ENCODE measurements at regions not wholly inside any gene's neighbourhood (a gene's known extent, or its start where the extent isn't known, plus 50 kb on each side); places are given as distances from the start of the nearest gene placed in this dataset.

GRCh38 chr3:66785191-66785909 lies 212.8 kb upstream of the KBTBD8 start:
- TF ChIP-seq CTCF (conservative IDR thresholded peaks at IDR 0.05; ENCODE audit: low read length), result no peak
- no peak for TF ChIP-seq EZH2phosphoT487 (IDR thresholded peaks at IDR 0.05; ENCODE audit: borderline replicate concordance, low read depth, low read length)
